ENCODE measurements at regions not wholly inside any gene's neighbourhood (a gene's known extent, or its start where the extent isn't known, plus 50 kb on each side); places are given as distances from the start of the nearest gene placed in this dataset.

DNA sequence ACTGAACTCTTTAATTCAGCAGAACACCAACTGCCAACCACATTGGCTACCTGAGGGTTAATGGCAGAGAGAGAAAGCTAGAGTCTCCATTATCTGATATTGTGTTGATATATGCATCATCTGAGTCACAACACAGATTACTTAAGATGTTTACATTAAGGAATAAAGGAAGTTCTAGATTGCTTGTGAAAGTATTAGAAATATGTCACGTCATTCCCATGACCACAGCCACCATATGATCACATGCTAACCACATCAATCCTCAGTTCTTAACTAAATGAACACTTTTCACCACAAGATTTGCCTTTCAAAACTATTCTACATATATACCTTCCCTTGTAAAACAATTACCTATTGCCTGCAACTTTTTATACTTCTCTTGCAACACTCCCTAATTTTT, 337.9 kb downstream of the FGFR2 start:
- DNase-seq (ENCODE audit: low spot score), result no peak
- peak overlapping the region; percentile 15 for H3K27ac Mint-ChIP-seq (ENCODE audit: unreplicated experiment)
- H3K36me3 Mint-ChIP-seq (ENCODE audit: low read depth), result no peaks in the 10 kb centered on the region
- H3K4me1 Mint-ChIP-seq (ENCODE audit: low read depth), result peaks cover 3% of the 10 kb centered on the region
- no peaks in the 10 kb centered on the region for H3K27me3 Mint-ChIP-seq (ENCODE audit: low read depth)
- no peak overlapping the region for H3K4me3 Mint-ChIP-seq (ENCODE audit: unreplicated experiment)
- peaks cover 3% of the 10 kb centered on the region for H3K9me3 Mint-ChIP-seq (ENCODE audit: low read depth)
- no peak for TF ChIP-seq CTCF (IDR thresholded peaks at IDR 0.05)

- H3K27ac Mint-ChIP-seq (ENCODE audit: unreplicated experiment), result no peak overlapping the region
- TF ChIP-seq CTCF (IDR thresholded peaks at IDR 0.05), result no peak
- no peaks in the 10 kb centered on the region for H3K27me3 Mint-ChIP-seq (ENCODE audit: low read depth)
- H3K9me3 Mint-ChIP-seq (ENCODE audit: low read depth), result peaks cover 3% of the 10 kb centered on the region
- no peak overlapping the region for H3K4me3 Mint-ChIP-seq (ENCODE audit: unreplicated experiment)
- peaks cover 3% of the 10 kb centered on the region for H3K4me1 Mint-ChIP-seq (ENCODE audit: low read depth)
- H3K36me3 Mint-ChIP-seq (ENCODE audit: low read depth), result no peaks in the 10 kb centered on the region
- DNase-seq (ENCODE audit: low spot score), result no peak
Observed at GRCh38 chr10:121261665-121262064, 336.6 kb downstream of the FGFR2 start.

- H3K36me3 Mint-ChIP-seq (ENCODE audit: low read depth), result no peaks in the 10 kb centered on the region
- H3K4me3 Mint-ChIP-seq (ENCODE audit: unreplicated experiment), result no peak overlapping the region
- H3K9me3 Mint-ChIP-seq (ENCODE audit: low read depth), result peaks cover 3% of the 10 kb centered on the region
- DNase-seq (ENCODE audit: low spot score), result no peak
- no peak for TF ChIP-seq CTCF (IDR thresholded peaks at IDR 0.05)
- H3K27ac Mint-ChIP-seq (ENCODE audit: unreplicated experiment), result no peak overlapping the region
- H3K27me3 Mint-ChIP-seq (ENCODE audit: low read depth), result peaks cover 1% of the 10 kb centered on the region
- H3K4me1 Mint-ChIP-seq (ENCODE audit: low read depth), result peaks cover 3% of the 10 kb centered on the region
Observed at GRCh38 chr10:121262774-121263430, 335.3 kb downstream of the FGFR2 start.

DNA sequence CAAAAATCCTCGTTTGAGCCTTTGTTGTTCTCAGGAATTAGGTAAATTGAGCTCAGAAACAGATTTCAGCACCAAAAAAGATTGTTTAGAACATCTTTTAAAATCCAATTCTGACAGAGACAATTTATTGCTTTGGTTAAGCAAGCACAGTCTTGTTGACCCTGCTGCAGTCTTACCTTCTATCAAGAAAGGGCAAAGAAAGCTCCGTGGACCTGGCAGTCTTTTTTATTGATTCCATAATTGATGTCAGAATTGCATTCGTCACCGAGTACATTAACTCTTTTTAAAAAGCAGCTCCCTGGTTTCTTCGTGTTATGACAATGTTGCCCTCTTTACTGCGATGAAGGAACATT, 334.8 kb downstream of the FGFR2 start:
- H3K27me3 Mint-ChIP-seq (ENCODE audit: low read depth), result peaks cover 5% of the 10 kb centered on the region
- DNase-seq (ENCODE audit: low spot score), result no peak
- H3K9me3 Mint-ChIP-seq (ENCODE audit: low read depth), result no peaks in the 10 kb centered on the region
- H3K27ac Mint-ChIP-seq (ENCODE audit: unreplicated experiment), result no peak overlapping the region
- no peak for TF ChIP-seq CTCF (IDR thresholded peaks at IDR 0.05)
- H3K4me1 Mint-ChIP-seq (ENCODE audit: low read depth), result peaks cover 3% of the 10 kb centered on the region
- no peak overlapping the region for H3K4me3 Mint-ChIP-seq (ENCODE audit: unreplicated experiment)
- no peaks in the 10 kb centered on the region for H3K36me3 Mint-ChIP-seq (ENCODE audit: low read depth)

DNA sequence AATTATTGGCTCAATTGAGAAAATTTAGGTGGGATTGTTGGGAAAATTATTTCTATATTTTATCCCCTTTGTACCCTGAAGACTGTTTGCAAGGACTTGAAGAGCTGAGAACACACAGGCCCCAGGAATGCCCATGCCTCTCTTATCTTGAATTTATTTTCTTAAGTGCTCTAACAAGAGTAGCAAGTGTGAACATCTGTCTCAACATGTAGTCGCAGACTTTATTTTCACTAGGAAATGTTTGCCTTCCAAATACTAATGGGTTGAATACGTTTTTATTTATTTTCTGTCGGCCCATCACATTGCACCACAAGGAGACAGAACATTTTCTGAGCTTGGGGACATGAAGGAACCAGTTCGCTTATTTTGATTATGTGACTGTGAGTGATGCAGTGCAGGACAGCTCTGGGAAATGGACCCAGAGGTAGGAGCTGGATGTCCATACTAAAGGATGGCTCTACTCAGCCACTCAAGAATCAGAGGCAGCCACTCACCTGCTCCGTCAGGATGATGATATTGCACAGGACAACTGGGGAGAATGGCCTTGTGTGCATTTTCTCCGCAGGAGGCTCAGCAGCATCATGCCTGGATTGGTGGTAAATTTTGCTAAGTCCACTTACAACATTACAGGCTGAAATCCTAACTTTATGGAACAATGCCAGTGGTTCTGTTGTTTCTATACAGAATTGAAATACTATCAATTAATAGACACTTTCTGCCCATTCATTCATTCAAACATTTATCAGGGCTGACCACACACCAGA, 332.7 kb downstream of the FGFR2 start:
- TF ChIP-seq CTCF (IDR thresholded peaks at IDR 0.05), result no peak
- Mint-ChIP-seq H3K36me3 (ENCODE audit: low read depth) (no peaks in the 10 kb centered on the region), H3K27ac (ENCODE audit: unreplicated experiment) (no peak overlapping the region), H3K4me1 (ENCODE audit: low read depth) (peaks cover under 1% of the 10 kb centered on the region), H3K27me3 (ENCODE audit: low read depth) (peaks cover 8% of the 10 kb centered on the region), H3K4me3 (ENCODE audit: unreplicated experiment) (no peak overlapping the region), H3K9me3 (ENCODE audit: low read depth) (no peaks in the 10 kb centered on the region)
- DNase-seq (ENCODE audit: low spot score), result no peak

Data from chondrocyte (in vitro differentiated cells).